ENCODE measurements at regions not wholly inside any gene's neighbourhood (a gene's known extent, or its start where the extent isn't known, plus 50 kb on each side); places are given as distances from the start of the nearest gene placed in this dataset.

DNA sequence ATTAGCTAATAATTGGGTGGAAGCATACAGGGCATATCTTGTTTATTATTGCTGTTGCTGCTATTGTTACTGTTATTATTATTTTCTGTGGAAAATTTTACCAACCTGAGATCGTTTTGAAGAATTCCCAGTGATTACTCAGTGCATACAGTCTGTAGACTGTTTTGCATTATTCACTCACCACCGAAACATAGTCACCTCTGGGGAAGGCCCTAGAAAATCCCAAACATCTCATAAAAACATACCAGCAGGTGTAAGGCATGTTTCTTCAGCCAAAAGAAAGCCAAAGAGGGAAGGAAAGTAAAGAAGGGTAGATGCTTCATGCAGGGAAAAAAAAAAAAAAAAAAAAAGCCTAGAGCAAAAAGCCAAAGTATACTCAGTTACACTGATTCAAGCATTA lies 647.7 kb downstream of the BCL11A start:
- TF ChIP-seq GATA2 (IDR thresholded peaks at IDR 0.05; ENCODE audit: low read depth, low read length) = no peak
- TF ChIP-seq GATA3 (IDR thresholded peaks at IDR 0.05; ENCODE audit: low read depth, low read length) = no peak
